ENCODE measurements at regions not wholly inside any gene's neighbourhood (a gene's known extent, or its start where the extent isn't known, plus 50 kb on each side); places are given as distances from the start of the nearest gene placed in this dataset.

GRCh38 chr6:34630040-34630439 is 66.5 kb downstream of the ILRUN start (continued):
- TF ChIP-seq NCOA2 (IDR thresholded peaks at IDR 0.05; ENCODE audit: partially characterized antibody in 2 of 2), result no peak
- TF ChIP-seq ZNF175 (CRISPR knock-in tag; IDR thresholded peaks at IDR 0.05; ENCODE audit: low read depth), result peak; percentile 81; the same call in 1 of the 2 replicates
- TF ChIP-seq SMC3 (conservative IDR thresholded peaks at IDR 0.05; ENCODE audit: insufficient read depth, low read depth, low read length), result no peak
- TF ChIP-seq SOX6 (IDR thresholded peaks at IDR 0.05), result peak; percentile 59; the same call in 1 of the 2 replicates
- TF ChIP-seq FOSL1 (tag; conservative IDR thresholded peaks at IDR 0.05), result peak; percentile 92

GRCh38 chr6:34627296-34627695 is 69.3 kb downstream of the ILRUN start:
- Histone ChIP-seq H3K79me2 (ENCODE audit: control insufficient read depth, insufficient read depth, low read length) (peaks cover 26% of the 10 kb centered on the region; the same call in 2 of the 3 replicates), H3K9me3 (replicated peaks; ENCODE audit: control insufficient read depth, insufficient read depth, low read depth, low read length) (no peaks in the 10 kb centered on the region), H3K4me1 (replicated peaks in 1 of 2; ENCODE audit: control insufficient read depth in 2 of 2, insufficient read depth in 2 of 2, low read length in 2 of 2) (peaks cover 4 to 7% of the 10 kb centered on the region in 2 experiments; a peak in 3 of 5 replicates), H3K9me1 (ENCODE audit: control insufficient read depth, insufficient read depth, low read length) (peaks cover 5% of the 10 kb centered on the region), H3K4me2 (ENCODE audit: insufficient read depth, low read length) (no peak overlapping the region), H3K9ac (ENCODE audit: insufficient read depth in 1 of 2, low read depth in 2 of 2, low read length in 2 of 2) (no peak overlapping the region), H2AFZ (ENCODE audit: low read depth, low read length) (no peak overlapping the region), H3K4me3 (no peak overlapping the region), H3K36me3 (ENCODE audit: control insufficient read depth, insufficient read depth, low read length) (peaks cover 30% of the 10 kb centered on the region), H4K20me1 (replicated peaks; ENCODE audit: control insufficient read depth, insufficient read depth, low read length) (no peaks in the 10 kb centered on the region), H3K27ac (ENCODE audit: extremely low read depth, low read depth, low read length) (no peak overlapping the region), H3K27me3 (ENCODE audit: control insufficient read depth in 2 of 2, insufficient read depth in 2 of 2, low read length in 2 of 2) (no peaks in the 10 kb centered on the region)
- in situ Hi-C loops (cut with MboI), result no loop called here
- no peak for ATAC-seq
- no peak for DNase-seq (ENCODE audit: extremely low read depth in 1 of 4, low spot score in 3 of 4)
- intact Hi-C loops (cut with micrococcal nuclease), result no loop called here
- POLR2A ChIA-PET, result interaction anchor here (1.9 kb wide), 1 partner anchor 9 kb away, joined by 4 read pairs; no protein-coding TSS in a partner anchor
- no peak for FAIRE-seq
- 89% methylated on average over 3 of the region's 3 CpGs for WGBS (ENCODE audit: insufficient coverage, low coverage, missing lambda C conversion rate)
- BruUV-seq (replicated peaks), result no TSS peak
- CTCF ChIA-PET (ENCODE audit: low intra/inter-chr PET ratio), result no interaction called here
- no peak for TF ChIP-seq E2F5 (CRISPR knock-in tag; IDR thresholded peaks at IDR 0.05)
- TF ChIP-seq KLF16 (IDR thresholded peaks at IDR 0.05), result no peak
- no peak for TF ChIP-seq TRIM28 (IDR thresholded peaks at IDR 0.05)
- TF ChIP-seq TARDBP (IDR thresholded peaks at IDR 0.05), result no peak
- no peak for TF ChIP-seq JUND (IDR thresholded peaks at IDR 0.05; ENCODE audit: borderline replicate concordance, low read depth, low read length)
- no peak for TF ChIP-seq JUND (tag; IDR thresholded peaks at IDR 0.05; ENCODE audit: borderline replicate concordance, low read depth, low read length)
- no peak for TF ChIP-seq MAFK (IDR thresholded peaks at IDR 0.05; ENCODE audit: low read length)
- no peak for TF ChIP-seq RFX5 (IDR thresholded peaks at IDR 0.05; ENCODE audit: low read depth, low read length)
- no peak for TF ChIP-seq RUNX1 (IDR thresholded peaks at IDR 0.05; ENCODE audit: low read depth)
- no peak for TF ChIP-seq NR0B1 (IDR thresholded peaks at IDR 0.05; ENCODE audit: partially characterized antibody)
- no peak for TF ChIP-seq TEAD4 (IDR thresholded peaks at IDR 0.05; ENCODE audit: low read length)
- no peak for TF ChIP-seq TEAD4 (CRISPR knock-in tag; IDR thresholded peaks at IDR 0.05; ENCODE audit: borderline replicate concordance)
- no peak for TF ChIP-seq POU5F1 (IDR thresholded peaks at IDR 0.05; ENCODE audit: borderline replicate concordance, low read depth, low read length, partially characterized antibody)
- no peak for TF ChIP-seq RCOR1 (IDR thresholded peaks at IDR 0.05; ENCODE audit: borderline replicate concordance in 1 of 2, low read depth in 2 of 2, low read length in 2 of 2)
- no peak for TF ChIP-seq HDGF (IDR thresholded peaks at IDR 0.05)
- no peak for TF ChIP-seq E2F6 (IDR thresholded peaks at IDR 0.05; ENCODE audit: borderline replicate concordance in 1 of 2, extremely low read depth in 1 of 2, insufficient read depth in 1 of 2, insufficient read length in 1 of 2, low read depth in 1 of 2, low read length in 1 of 2, poor library complexity in 1 of 2, severe bottlenecking in 1 of 2)
